GM13977 (cell line): ENCODE measurements at regions not wholly inside any gene's neighbourhood (a gene's known extent, or its start where the extent isn't known, plus 50 kb on each side); places are given as distances from the start of the nearest gene placed in this dataset.

ENCODE experiments used
- DNase-seq: peaks from one replicate; pipeline ENCODE4 v3.0.0; 2012; ENCODE audit warnings: low spot score
- CTCF ChIP-seq: IDR thresholded peaks from 2 replicates; pipeline ENCODE4 v1.5.1; 2012; ENCODE audit warnings: mild to moderate bottlenecking, control low read depth; ENCODE audit not compliant: insufficient read depth; ENCODE audit errors: extremely low read depth, missing control alignments
- in situ Hi-C: fragments of 300-500 bp; cut with MboI; formaldehyde crosslinking; loops from one replicate; pipeline ENCODE4 v1.12.0; 2022; ENCODE audit warnings: low sequenced_read_pairs, low pct_unique_long_range_greater_than_20kb, mixed read lengths, inconsistent platforms; ENCODE audit not compliant: unreplicated experiment

GRCh38 chr5:12652201-12652600 is 748.0 kb upstream of the CTNND2 start:
- DNase-seq: no peak
- in situ Hi-C loops: no loop called here
- no peak for TF ChIP-seq CTCF

- no peak for DNase-seq
- in situ Hi-C loops: no loop called here
- TF ChIP-seq CTCF: no peak
These were observed 744.3 kb upstream of the CTNND2 start for GRCh38 chr5:12648558-12648957.

GRCh38 chr5:12647613-12648012 is 743.4 kb upstream of the CTNND2 start:
- no peak for TF ChIP-seq CTCF
- in situ Hi-C loops: no loop called here
- DNase-seq: no peak

GRCh38 chr5:12645582-12645981 is 741.3 kb upstream of the CTNND2 start:
- TF ChIP-seq CTCF: no peak

GRCh38 chr5:12636209-12636608 is 732.0 kb upstream of the CTNND2 start:
- in situ Hi-C loops: no loop called here
- TF ChIP-seq CTCF: no peak
- DNase-seq: no peak

More at GRCh38 chr5:12645582-12645981, 741.3 kb upstream of the CTNND2 start:
- no peak for DNase-seq
- in situ Hi-C loops: no loop called here

- no peak for TF ChIP-seq CTCF
- no peak for DNase-seq
- in situ Hi-C loops: no loop called here
These were observed 722.3 kb upstream of the CTNND2 start for GRCh38 chr5:12626556-12626955.
